ENCODE measurements at regions not wholly inside any gene's neighbourhood (a gene's known extent, or its start where the extent isn't known, plus 50 kb on each side); places are given as distances from the start of the nearest gene placed in this dataset.

- Histone ChIP-seq H3K4me3 (no peak overlapping the region), H3K9me3 (no peaks in the 10 kb centered on the region), H3K4me1 (ENCODE audit: insufficient read depth) (no peaks in the 10 kb centered on the region), H3K27me3 (no peaks in the 10 kb centered on the region), H3K36me3 (no peaks in the 10 kb centered on the region), H3K27ac (no peak overlapping the region)
- DNase-seq: no peak
- 98 to 100% (median 100%) methylated on average over 1 of the region's 1 CpG for WGBS, 3 donors
- TF ChIP-seq EP300 (IDR thresholded peaks at IDR 0.05) (no peak), POLR2A (IDR thresholded peaks at IDR 0.05) (no peak), CTCF (IDR thresholded peaks at IDR 0.05) (no peak)
- intact Hi-C loops (cut with DNase I): no loop called here
Measured at GRCh38 chr12:65586796-65587195, 237.5 kb upstream of the HMGA2 start.

GRCh38 chr12:65590318-65590717, 234.0 kb upstream of the HMGA2 start:
- Histone ChIP-seq H3K36me3 (no peaks in the 10 kb centered on the region), H3K27ac (no peak overlapping the region), H3K9me3 (no peaks in the 10 kb centered on the region), H3K4me1 (ENCODE audit: insufficient read depth) (no peaks in the 10 kb centered on the region), H3K27me3 (no peaks in the 10 kb centered on the region), H3K4me3 (no peak overlapping the region)
- DNase-seq: no peak
- intact Hi-C loops (cut with DNase I): no loop called here
- no peak for TF ChIP-seq CTCF (IDR thresholded peaks at IDR 0.05)
- no peak for TF ChIP-seq POLR2A (IDR thresholded peaks at IDR 0.05)
- no peak for TF ChIP-seq EP300 (IDR thresholded peaks at IDR 0.05)
- 89 to 98% (median 95%) methylated on average over 4 of the region's 4 CpGs for WGBS, 3 donors

GRCh38 chr12:65592416-65592815, 231.9 kb upstream of the HMGA2 start:
- Histone ChIP-seq H3K27ac (no peak overlapping the region), H3K4me1 (ENCODE audit: insufficient read depth) (no peaks in the 10 kb centered on the region), H3K27me3 (no peaks in the 10 kb centered on the region), H3K36me3 (no peaks in the 10 kb centered on the region), H3K4me3 (no peak overlapping the region), H3K9me3 (no peaks in the 10 kb centered on the region)
- WGBS, 3 donors: 80 to 82% (median 81%) methylated on average over 3 of the region's 3 CpGs
- intact Hi-C loops (cut with DNase I): no loop called here
- no peak for DNase-seq
- no peak for TF ChIP-seq POLR2A (IDR thresholded peaks at IDR 0.05)
- TF ChIP-seq EP300 (IDR thresholded peaks at IDR 0.05): no peak
- TF ChIP-seq CTCF (IDR thresholded peaks at IDR 0.05): no peak

GRCh38 chr12:65593239-65593701, 231.0 kb upstream of the HMGA2 start:
- Histone ChIP-seq H3K4me3 (no peak overlapping the region), H3K36me3 (no peaks in the 10 kb centered on the region), H3K27me3 (no peaks in the 10 kb centered on the region), H3K27ac (no peak overlapping the region), H3K9me3 (no peaks in the 10 kb centered on the region), H3K4me1 (ENCODE audit: insufficient read depth) (no peaks in the 10 kb centered on the region)
- WGBS, 3 donors: 80 to 86% (median 81%) methylated on average over 2 of the region's 2 CpGs
- intact Hi-C loops (cut with DNase I): no loop called here
- no peak for DNase-seq
- TF ChIP-seq EP300 (IDR thresholded peaks at IDR 0.05): no peak
- no peak for TF ChIP-seq POLR2A (IDR thresholded peaks at IDR 0.05)
- no peak for TF ChIP-seq CTCF (IDR thresholded peaks at IDR 0.05)

- no peak for TF ChIP-seq CTCF (IDR thresholded peaks at IDR 0.05)
- no peak for TF ChIP-seq EP300 (IDR thresholded peaks at IDR 0.05)
- no peak for TF ChIP-seq POLR2A (IDR thresholded peaks at IDR 0.05)
- intact Hi-C loops (cut with DNase I): no loop called here
- no peak for DNase-seq
- 46 to 62% (median 53%) methylated on average over 5 of the region's 5 CpGs for WGBS, 3 donors
- H3K27me3 ChIP-seq: no peaks in the 10 kb centered on the region
- H3K36me3 ChIP-seq: no peaks in the 10 kb centered on the region
- H3K4me1 ChIP-seq (ENCODE audit: insufficient read depth): no peaks in the 10 kb centered on the region
- H3K9me3 ChIP-seq: no peaks in the 10 kb centered on the region
- no peak overlapping the region for H3K27ac ChIP-seq
- no peak overlapping the region for H3K4me3 ChIP-seq
Measured at GRCh38 chr12:65594409-65594808, 229.9 kb upstream of the HMGA2 start.
